ENCODE measurements at regions not wholly inside any gene's neighbourhood (a gene's known extent, or its start where the extent isn't known, plus 50 kb on each side); places are given as distances from the start of the nearest gene placed in this dataset.

DNA sequence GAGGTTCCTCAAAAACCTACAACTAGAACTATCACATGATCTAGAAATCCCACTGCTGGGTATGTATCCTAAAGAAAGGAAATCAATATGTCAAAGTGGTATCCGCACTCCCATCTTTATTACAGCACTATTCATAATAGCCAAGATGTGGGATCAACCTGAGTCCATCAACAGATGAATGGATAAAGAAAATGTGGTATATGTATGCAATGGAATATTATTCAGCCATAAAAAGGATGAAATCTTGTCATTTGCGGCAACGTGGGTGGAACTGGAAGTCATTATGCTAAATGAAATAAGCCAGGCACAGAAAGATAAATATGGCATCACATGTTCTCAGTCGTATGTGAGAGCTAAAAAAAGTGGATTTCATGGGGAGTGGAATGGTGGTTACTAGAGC, 77.5 kb upstream of the DIO3 start:
- H3K9me1 ChIP-seq (replicated peaks; ENCODE audit: control insufficient read depth, extremely low read depth, insufficient read depth, low read length) = no peaks in the 10 kb centered on the region
- DNase-seq (ENCODE audit: low read depth, low spot score) = no peak
- ChIA-PET CTCF (no interaction called here), POLR2A (no interaction called here)
- no peak overlapping the region for H3K4me2 ChIP-seq (ENCODE audit: insufficient read depth, low read length)
- H3K9ac ChIP-seq (replicated peaks; ENCODE audit: extremely low read depth, insufficient read depth, low read length) = no peak overlapping the region
- H3K27ac ChIP-seq (ENCODE audit: insufficient read depth, low read depth, low read length) = no peak overlapping the region
- H3K27me3 ChIP-seq (ENCODE audit: control insufficient read depth in 2 of 2, insufficient read depth in 2 of 2, low read length in 2 of 2) = no peaks in the 10 kb centered on the region
- FAIRE-seq = no peak
- no TSS peak for BruUV-seq (replicated peaks)
- H3K79me2 ChIP-seq (ENCODE audit: control insufficient read depth, insufficient read depth, low read length) = no peaks in the 10 kb centered on the region
- no peak overlapping the region for H2AFZ ChIP-seq (ENCODE audit: low read depth, low read length)
- no peaks in the 10 kb centered on the region for H3K4me1 ChIP-seq (ENCODE audit: control insufficient read depth, extremely low read depth, insufficient read depth, low read length)
- dilution Hi-C loops (cut with MboI; ENCODE audit: extremely low pct_ligation_motif_present, low sequenced_read_pairs) = no loop called here
- intact Hi-C loops (cut with micrococcal nuclease) = no loop called here
- TF ChIP-seq GATA2 (IDR thresholded peaks at IDR 0.05; ENCODE audit: insufficient read depth, insufficient read length, low read depth, low read length) (no peak), FOS (IDR thresholded peaks at IDR 0.05; ENCODE audit: borderline replicate concordance, insufficient read depth, low read length) (no peak), JUN (IDR thresholded peaks at IDR 0.05; ENCODE audit: borderline replicate concordance, insufficient read depth, insufficient read length, low read depth) (no peak), POLR2AphosphoS5 (IDR thresholded peaks at IDR 0.05; ENCODE audit: insufficient read depth, low read depth, low read length) (no peak), EZH2 (IDR thresholded peaks at IDR 0.05; ENCODE audit: borderline replicate concordance, low read depth, low read length, severe bottlenecking) (no peak), MYC (IDR thresholded peaks at IDR 0.05; ENCODE audit: low read depth, low read length) (no peak), POLR2A (IDR thresholded peaks at IDR 0.05; ENCODE audit: low read depth, low read length) (no peak)
- TF ChIP-seq, protein P1, sequence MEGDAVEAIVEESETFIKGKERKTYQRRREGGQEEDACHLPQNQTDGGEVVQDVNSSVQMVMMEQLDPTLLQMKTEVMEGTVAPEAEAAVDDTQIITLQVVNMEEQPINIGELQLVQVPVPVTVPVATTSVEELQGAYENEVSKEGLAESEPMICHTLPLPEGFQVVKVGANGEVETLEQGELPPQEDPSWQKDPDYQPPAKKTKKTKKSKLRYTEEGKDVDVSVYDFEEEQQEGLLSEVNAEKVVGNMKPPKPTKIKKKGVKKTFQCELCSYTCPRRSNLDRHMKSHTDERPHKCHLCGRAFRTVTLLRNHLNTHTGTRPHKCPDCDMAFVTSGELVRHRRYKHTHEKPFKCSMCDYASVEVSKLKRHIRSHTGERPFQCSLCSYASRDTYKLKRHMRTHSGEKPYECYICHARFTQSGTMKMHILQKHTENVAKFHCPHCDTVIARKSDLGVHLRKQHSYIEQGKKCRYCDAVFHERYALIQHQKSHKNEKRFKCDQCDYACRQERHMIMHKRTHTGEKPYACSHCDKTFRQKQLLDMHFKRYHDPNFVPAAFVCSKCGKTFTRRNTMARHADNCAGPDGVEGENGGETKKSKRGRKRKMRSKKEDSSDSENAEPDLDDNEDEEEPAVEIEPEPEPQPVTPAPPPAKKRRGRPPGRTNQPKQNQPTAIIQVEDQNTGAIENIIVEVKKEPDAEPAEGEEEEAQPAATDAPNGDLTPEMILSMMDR (IDR thresholded peaks at IDR 0.05; ENCODE audit: extremely low read depth in 1 of 2, insufficient read depth in 1 of 2, low read depth in 1 of 2, low read length in 2 of 2) = no peak
- TF ChIP-seq, protein P2, sequence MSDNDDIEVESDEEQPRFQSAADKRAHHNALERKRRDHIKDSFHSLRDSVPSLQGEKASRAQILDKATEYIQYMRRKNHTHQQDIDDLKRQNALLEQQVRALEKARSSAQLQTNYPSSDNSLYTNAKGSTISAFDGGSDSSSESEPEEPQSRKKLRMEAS (IDR thresholded peaks at IDR 0.05; ENCODE audit: insufficient read depth, insufficient read length) = no peak
- no peak overlapping the region for H3K4me3 ChIP-seq (replicated peaks in 1 of 3; ENCODE audit: insufficient read depth in 1 of 3, low read depth in 1 of 3, low read length in 3 of 3)
- no peaks in the 10 kb centered on the region for H3K36me3 ChIP-seq (ENCODE audit: control insufficient read depth in 2 of 2, extremely low read depth in 1 of 2, insufficient read depth in 2 of 2, low read length in 2 of 2)
- H4K20me1 ChIP-seq (replicated peaks; ENCODE audit: control insufficient read depth, extremely low read depth, insufficient read depth, low read length) = no peaks in the 10 kb centered on the region
- H3K9me3 ChIP-seq (replicated peaks; ENCODE audit: control insufficient read depth, insufficient read depth, low read length) = no peaks in the 10 kb centered on the region

All from endothelial cell of umbilical vein (primary cell).